ENCODE measurements at regions not wholly inside any gene's neighbourhood (a gene's known extent, or its start where the extent isn't known, plus 50 kb on each side); places are given as distances from the start of the nearest gene placed in this dataset.

GRCh38 chr10:129288999-129289584 is 177.9 kb upstream of the MGMT start:
- TF ChIP-seq, protein P1, sequence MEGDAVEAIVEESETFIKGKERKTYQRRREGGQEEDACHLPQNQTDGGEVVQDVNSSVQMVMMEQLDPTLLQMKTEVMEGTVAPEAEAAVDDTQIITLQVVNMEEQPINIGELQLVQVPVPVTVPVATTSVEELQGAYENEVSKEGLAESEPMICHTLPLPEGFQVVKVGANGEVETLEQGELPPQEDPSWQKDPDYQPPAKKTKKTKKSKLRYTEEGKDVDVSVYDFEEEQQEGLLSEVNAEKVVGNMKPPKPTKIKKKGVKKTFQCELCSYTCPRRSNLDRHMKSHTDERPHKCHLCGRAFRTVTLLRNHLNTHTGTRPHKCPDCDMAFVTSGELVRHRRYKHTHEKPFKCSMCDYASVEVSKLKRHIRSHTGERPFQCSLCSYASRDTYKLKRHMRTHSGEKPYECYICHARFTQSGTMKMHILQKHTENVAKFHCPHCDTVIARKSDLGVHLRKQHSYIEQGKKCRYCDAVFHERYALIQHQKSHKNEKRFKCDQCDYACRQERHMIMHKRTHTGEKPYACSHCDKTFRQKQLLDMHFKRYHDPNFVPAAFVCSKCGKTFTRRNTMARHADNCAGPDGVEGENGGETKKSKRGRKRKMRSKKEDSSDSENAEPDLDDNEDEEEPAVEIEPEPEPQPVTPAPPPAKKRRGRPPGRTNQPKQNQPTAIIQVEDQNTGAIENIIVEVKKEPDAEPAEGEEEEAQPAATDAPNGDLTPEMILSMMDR (IDR thresholded peaks at IDR 0.05; ENCODE audit: low read depth, low read length, poor library complexity, severe bottlenecking), result no peak
- TF ChIP-seq EZH2phosphoT487 (IDR thresholded peaks at IDR 0.05; ENCODE audit: borderline replicate concordance, low read length), result no peak

Measured in DOHH2 (cell line).